T-cell (primary cell): ENCODE measurements at regions not wholly inside any gene's neighbourhood (a gene's known extent, or its start where the extent isn't known, plus 50 kb on each side); places are given as distances from the start of the nearest gene placed in this dataset.

Experiments used
- ATAC-seq, 4 experiments: fragments of 200-7000 bp in 3 of 4; fragments of 150-1000 bp in 1 of 4; cut with Tn5 transposase; replicated peaks in 1 of 4; 1 replicate in 3 of 4; 2 replicates in 1 of 4; pipeline ENCODE4 v1.10.0; 2021; ENCODE audit warnings: moderate library complexity in 3 of 4, mild to moderate bottlenecking in 2 of 4, moderate number of reproducible peaks in 1 of 4
- CTCF ChIA-PET, 2 donors: fragments of 300-600 bp; sonication (Branson Sonifier 250); formaldehyde crosslinking; loops; one replicate each; lab custom pipeline; 2022; ENCODE audit warnings: antibody characterized with exemption in 2 of 2; lab: Charles Lee
- POLR2A ChIA-PET, 2 donors: fragments of 300-600 bp; sonication (Branson Sonifier 250); formaldehyde crosslinking; loops; one replicate each; lab custom pipeline; 2022; ENCODE audit warnings: antibody characterized with exemption in 2 of 2; lab: Charles Lee
- DNase-seq, 35 experiments: peaks; one replicate each; pipeline versions ENCODE4 v3.0.0 to v3.0.0-alpha.2; 2013 to 2023
- H3K27ac ChIP-seq: one replicate; pipeline ENCODE4 v1.5.1; 2013; ENCODE audit warnings: low read length
- H3K27me3 ChIP-seq, 2 experiments: replicated peaks in 1 of 2; 1 replicate in 1 of 2; 2 replicates in 1 of 2; pipeline versions ENCODE4 v1.6.1 to v1.7.0; 2013; ENCODE audit warnings: low read length in 1 of 2, mixed read lengths in 1 of 2; ENCODE audit not compliant: control insufficient read depth in 2 of 2, insufficient read depth in 2 of 2; ENCODE audit errors: extremely low read depth in 1 of 2
- H3K36me3 ChIP-seq, 2 donors: 1 replicate in 1 of 2; 2 replicates in 1 of 2; pipeline versions ENCODE4 v1.6.1 to v1.7.0; 2013; ENCODE audit warnings: low read length in 1 of 2; ENCODE audit not compliant: control insufficient read depth in 2 of 2, insufficient read depth in 1 of 2; ENCODE audit errors: extremely low read depth in 1 of 2
- H3K4me1 ChIP-seq, 2 experiments: 1 replicate in 1 of 2; 2 replicates in 1 of 2; pipeline versions ENCODE4 v1.6.1 to v1.7.0; 2013; ENCODE audit warnings: low read length in 2 of 2, mixed read lengths in 1 of 2; ENCODE audit not compliant: insufficient read depth in 2 of 2, control insufficient read depth in 1 of 2; ENCODE audit errors: extremely low read depth in 1 of 2
- H3K4me3 ChIP-seq, 2 donors: 1 replicate in 1 of 2; 2 replicates in 1 of 2; pipeline versions ENCODE4 v1.5.1 to v1.7.0; 2013; ENCODE audit warnings: mild to moderate bottlenecking in 2 of 2, low read length in 1 of 2, moderate library complexity in 1 of 2; ENCODE audit not compliant: control insufficient read depth in 1 of 2; ENCODE audit errors: extremely low read depth in 1 of 2
- H3K9me3 ChIP-seq: 2 replicates; pipeline ENCODE4 v1.7.0; 2013
- H3K27ac Mint-ChIP-seq, 2 donors: one replicate each; pipeline ENCODE4 v1.8.0; 2020 to 2021; ENCODE audit warnings: mild to moderate bottlenecking in 2 of 2, mixed read lengths in 2 of 2
- H3K27me3 Mint-ChIP-seq, 2 donors: one replicate each; pipeline ENCODE4 v1.8.0; 2021 to 2022; ENCODE audit warnings: mixed read lengths in 2 of 2
- H3K36me3 Mint-ChIP-seq: one replicate; pipeline ENCODE4 v1.8.0; 2021; ENCODE audit warnings: mixed read lengths
- H3K4me1 Mint-ChIP-seq, 3 donors: one replicate each; pipeline ENCODE4 v1.8.0; 2020 to 2022; ENCODE audit warnings: mixed read lengths in 3 of 3, mild to moderate bottlenecking in 1 of 3
- H3K4me3 Mint-ChIP-seq, 3 donors: one replicate each; pipeline ENCODE4 v1.8.0; 2020 to 2022; ENCODE audit warnings: mild to moderate bottlenecking in 3 of 3, mixed read lengths in 3 of 3, moderate library complexity in 3 of 3
- H3K9me3 Mint-ChIP-seq, 3 donors: one replicate each; pipeline ENCODE4 v1.8.0; 2020 to 2022; ENCODE audit warnings: mixed read lengths in 3 of 3
- WGBS: methylation state at CpG from one replicate; pipeline ENCODE4 v1.1.5; 2013; ENCODE audit warnings: missing lambda C conversion rate; ENCODE audit not compliant: insufficient coverage; 5-methylcytosine and 5-hydroxymethylcytosine counted together

GRCh38 chr5:136766456-136766855, 401.1 kb upstream of the TRPC7 start:
- H3K36me3 ChIP-seq, result no peaks in the 10 kb centered on the region
- ChIA-PET POLR2A (no interaction called here), CTCF (no interaction called here)
- 71% methylated on average over 3 of the region's 3 CpGs for WGBS
- no peak overlapping the region for H3K27ac Mint-ChIP-seq
- peaks cover 0 to 7% (median 0%) of the 10 kb centered on the region in 3 donors for H3K9me3 Mint-ChIP-seq
- peaks cover 0 to 5% of the 10 kb centered on the region in 2 experiments for H3K27me3 ChIP-seq
- H3K4me3 Mint-ChIP-seq, result no peak overlapping the region
- H3K9me3 ChIP-seq, result no peaks in the 10 kb centered on the region
- no peak overlapping the region for H3K27ac ChIP-seq
- H3K27me3 Mint-ChIP-seq, result peaks cover 0 to 5% of the 10 kb centered on the region in 2 donors
- no peaks in the 10 kb centered on the region for H3K36me3 Mint-ChIP-seq
- no peaks in the 10 kb centered on the region for H3K4me1 Mint-ChIP-seq
- H3K4me1 ChIP-seq, result no peaks in the 10 kb centered on the region
- H3K4me3 ChIP-seq, result no peak overlapping the region
- ATAC-seq, result no peak
- no peak for DNase-seq

- WGBS, result 78% methylated on average over 2 of the region's 2 CpGs
- CTCF ChIA-PET, result no interaction called here
- DNase-seq (no peak), ATAC-seq (no peak)
- no peaks in the 10 kb centered on the region for H3K27me3 ChIP-seq
- no peak overlapping the region for H3K27ac ChIP-seq
- peaks cover 0 to 7% (median 0%) of the 10 kb centered on the region in 3 donors for H3K9me3 Mint-ChIP-seq
- POLR2A ChIA-PET, result no interaction called here
- no peak overlapping the region for H3K4me3 ChIP-seq
- no peaks in the 10 kb centered on the region for H3K27me3 Mint-ChIP-seq
- H3K27ac Mint-ChIP-seq, result no peak overlapping the region
- no peaks in the 10 kb centered on the region for H3K4me1 Mint-ChIP-seq
- H3K4me3 Mint-ChIP-seq, result no peak overlapping the region
- no peaks in the 10 kb centered on the region for H3K36me3 Mint-ChIP-seq
- H3K36me3 ChIP-seq, result no peaks in the 10 kb centered on the region
- H3K9me3 ChIP-seq, result no peaks in the 10 kb centered on the region
- no peaks in the 10 kb centered on the region for H3K4me1 ChIP-seq
Measured at GRCh38 chr5:136764601-136765000, 399.3 kb upstream of the TRPC7 start.

- no peak for ATAC-seq
Measured at GRCh38 chr5:136763548-136763947, 398.2 kb upstream of the TRPC7 start.

GRCh38 chr5:136754216-136754615, 388.9 kb upstream of the TRPC7 start:
- ChIA-PET POLR2A (no interaction called here), CTCF (no interaction called here)
- DNase-seq, result no peak
- Histone ChIP-seq H3K36me3 (no peaks in the 10 kb centered on the region), H3K4me3 (no peak overlapping the region), H3K27ac (no peak overlapping the region), H3K9me3 (no peaks in the 10 kb centered on the region), H3K27me3 (no peaks in the 10 kb centered on the region), H3K4me1 (no peaks in the 10 kb centered on the region)
- H3K4me3 Mint-ChIP-seq, result no peak overlapping the region
- peaks cover 0 to 5% of the 10 kb centered on the region in 2 donors for H3K27me3 Mint-ChIP-seq
- H3K36me3 Mint-ChIP-seq, result no peaks in the 10 kb centered on the region
- no peak overlapping the region for H3K27ac Mint-ChIP-seq
- no peak for ATAC-seq
- no peaks in the 10 kb centered on the region for H3K4me1 Mint-ChIP-seq
- peaks cover 0 to 6% (median 0%) of the 10 kb centered on the region in 3 donors for H3K9me3 Mint-ChIP-seq

More at GRCh38 chr5:136763548-136763947, 398.2 kb upstream of the TRPC7 start:
- peaks cover 0 to 4% (median 0%) of the 10 kb centered on the region in 3 donors for H3K9me3 Mint-ChIP-seq
- H3K27me3 ChIP-seq, result no peaks in the 10 kb centered on the region
- no peak for DNase-seq
- H3K4me1 ChIP-seq, result no peaks in the 10 kb centered on the region
- no peaks in the 10 kb centered on the region for H3K4me1 Mint-ChIP-seq
- H3K36me3 Mint-ChIP-seq, result no peaks in the 10 kb centered on the region
- CTCF ChIA-PET, result no interaction called here
- POLR2A ChIA-PET, result interaction anchor here in 1 of 2 donors (0.7 kb wide), 1 partner anchor 398 kb away, joined by 4 read pairs; the partner anchor contains the start of gene TRPC7
- no peak overlapping the region for H3K4me3 ChIP-seq
- no peaks in the 10 kb centered on the region for H3K27me3 Mint-ChIP-seq
- H3K27ac ChIP-seq, result no peak overlapping the region
- no peak overlapping the region for H3K4me3 Mint-ChIP-seq
- H3K9me3 ChIP-seq, result no peaks in the 10 kb centered on the region
- H3K27ac Mint-ChIP-seq, result no peak overlapping the region
- H3K36me3 ChIP-seq, result no peaks in the 10 kb centered on the region

DNA sequence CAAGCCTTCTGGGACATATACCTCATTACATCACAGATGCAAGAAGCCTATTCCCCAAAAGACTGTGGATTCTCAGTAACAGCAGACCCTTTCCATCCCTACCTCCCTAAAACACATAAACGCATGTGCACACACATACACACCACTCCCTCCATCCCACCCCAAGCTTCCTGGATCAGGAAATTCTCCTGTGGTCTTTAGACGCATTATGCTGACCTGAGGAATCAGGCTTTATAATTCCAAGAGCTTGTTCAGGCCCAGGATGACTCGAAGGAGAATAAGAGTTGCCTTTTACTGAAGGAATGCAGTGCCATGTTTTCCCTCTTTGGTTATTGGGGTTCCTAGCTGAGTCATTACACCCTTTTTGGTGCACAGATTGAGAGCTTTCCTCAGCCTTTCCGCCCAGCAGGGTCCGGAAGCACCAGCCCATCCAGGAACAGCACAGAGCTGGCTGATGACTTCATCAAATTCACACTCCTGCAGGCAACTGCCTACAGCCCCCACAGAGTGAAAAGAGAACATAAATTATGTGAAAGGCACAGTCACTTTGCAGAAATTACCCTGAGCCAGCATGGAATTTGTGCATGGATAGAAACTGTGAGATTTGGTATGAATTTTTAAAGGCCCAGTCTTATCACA, 385.0 kb upstream of the TRPC7 start:
- WGBS, result 54% methylated on average over 5 of the region's 5 CpGs
- Histone ChIP-seq H3K27me3 (no peaks in the 10 kb centered on the region), H3K4me3 (no peak overlapping the region), H3K27ac (no peak overlapping the region), H3K9me3 (no peaks in the 10 kb centered on the region), H3K4me1 (no peaks in the 10 kb centered on the region), H3K36me3 (no peaks in the 10 kb centered on the region)
- ATAC-seq (no peak), DNase-seq (no peak)
- peaks cover 0 to 12% (median 0%) of the 10 kb centered on the region in 3 donors for H3K9me3 Mint-ChIP-seq
- H3K27ac Mint-ChIP-seq, result no peak overlapping the region
- no peaks in the 10 kb centered on the region for H3K36me3 Mint-ChIP-seq
- H3K27me3 Mint-ChIP-seq, result no peaks in the 10 kb centered on the region
- no peak overlapping the region for H3K4me3 Mint-ChIP-seq
- POLR2A ChIA-PET, result no interaction called here
- no peaks in the 10 kb centered on the region for H3K4me1 Mint-ChIP-seq
- CTCF ChIA-PET, result interaction anchor here in 1 of 2 donors (0.6 kb wide), 2 partner anchors 17 to 19 kb away, joined by 3 to 7 read pairs; no protein-coding TSS in a partner anchor

DNA sequence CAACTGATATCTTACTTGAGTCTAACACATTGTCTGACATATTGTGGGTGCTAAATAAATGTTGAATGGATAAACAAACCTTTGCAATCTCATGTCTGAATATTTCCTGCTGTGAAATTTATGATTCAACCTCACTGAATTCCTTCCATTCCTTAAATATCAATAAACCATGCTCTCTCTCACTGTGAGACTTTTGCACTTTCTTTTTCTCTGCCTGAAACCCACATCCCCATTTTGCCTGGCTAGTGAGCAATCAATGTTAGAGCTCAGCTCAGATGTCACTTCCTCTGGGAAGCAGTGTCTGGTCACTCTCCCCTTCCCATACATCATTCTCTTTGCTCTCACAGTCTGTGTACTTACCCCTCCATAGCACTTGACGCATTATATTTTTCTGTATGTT, 383.7 kb upstream of the TRPC7 start:
- H3K27ac ChIP-seq, result no peak overlapping the region
- no peaks in the 10 kb centered on the region for H3K36me3 ChIP-seq
- H3K36me3 Mint-ChIP-seq, result no peaks in the 10 kb centered on the region
- no peaks in the 10 kb centered on the region for H3K9me3 ChIP-seq
- H3K4me1 Mint-ChIP-seq, result no peaks in the 10 kb centered on the region
- ATAC-seq (no peak), DNase-seq (no peak)
- no peaks in the 10 kb centered on the region for H3K27me3 Mint-ChIP-seq
- H3K9me3 Mint-ChIP-seq, result peaks cover 0 to 12% (median 0%) of the 10 kb centered on the region in 3 donors
- H3K4me3 ChIP-seq, result no peak overlapping the region
- no peak overlapping the region for H3K4me3 Mint-ChIP-seq
- no peak overlapping the region for H3K27ac Mint-ChIP-seq
- H3K4me1 ChIP-seq, result no peaks in the 10 kb centered on the region
- ChIA-PET POLR2A (no interaction called here), CTCF (no interaction called here)
- H3K27me3 ChIP-seq, result no peaks in the 10 kb centered on the region
- WGBS, result no CpG with 5 or more reads among the region's 1 CpG
